ENCODE measurements at regions not wholly inside any gene's neighbourhood (a gene's known extent, or its start where the extent isn't known, plus 50 kb on each side); places are given as distances from the start of the nearest gene placed in this dataset.

DNA sequence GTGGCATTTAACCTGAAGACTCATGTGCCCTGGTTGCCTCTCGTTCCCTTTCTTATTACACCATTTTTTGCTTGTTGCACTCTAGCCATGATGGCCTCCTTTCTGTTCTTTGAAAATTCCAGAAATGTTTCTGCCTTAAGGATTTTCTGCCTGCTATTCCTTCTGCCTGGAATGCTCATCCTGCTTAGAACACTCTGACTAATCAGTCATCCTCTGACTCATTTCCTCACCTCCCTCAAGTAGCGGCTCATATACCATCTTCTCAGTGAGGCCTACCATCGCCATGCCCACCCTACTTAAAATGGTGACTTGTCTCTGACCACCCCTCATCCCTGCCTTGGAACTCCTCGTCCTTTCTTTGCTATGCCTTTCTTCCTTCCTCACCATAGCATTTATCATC, 68.8 kb downstream of the KIF4B start:
- no peak overlapping the region for H3K4me3 ChIP-seq (ENCODE audit: low read depth, low read length)
- peak; percentile 55 for DNase-seq (ENCODE audit: low read depth)
- no peak for TF ChIP-seq CTCF (conservative IDR thresholded peaks at IDR 0.05; ENCODE audit: low read depth, low read length)

- no peak for DNase-seq (ENCODE audit: low read depth)
- no peak for TF ChIP-seq CTCF (conservative IDR thresholded peaks at IDR 0.05; ENCODE audit: low read depth, low read length)
- no peak overlapping the region for H3K4me3 ChIP-seq (ENCODE audit: low read depth, low read length)
Measured at GRCh38 chr5:155085282-155085989, 71.9 kb downstream of the KIF4B start.

- DNase-seq (ENCODE audit: low read depth): no peak
- H3K4me3 ChIP-seq (ENCODE audit: low read depth, low read length): no peak overlapping the region
- TF ChIP-seq CTCF (conservative IDR thresholded peaks at IDR 0.05; ENCODE audit: low read depth, low read length): no peak
Measured at GRCh38 chr5:155087036-155087435, 73.5 kb downstream of the KIF4B start.

- no peak for TF ChIP-seq CTCF (conservative IDR thresholded peaks at IDR 0.05; ENCODE audit: low read depth, low read length)
- H3K4me3 ChIP-seq (ENCODE audit: low read depth, low read length): no peak overlapping the region
Measured at GRCh38 chr5:155088811-155089210, 75.3 kb downstream of the KIF4B start.

GRCh38 chr5:155089643-155090042, 76.1 kb downstream of the KIF4B start:
- TF ChIP-seq CTCF (conservative IDR thresholded peaks at IDR 0.05; ENCODE audit: low read depth, low read length): no peak
- no peak for DNase-seq (ENCODE audit: low read depth)

More at GRCh38 chr5:155088811-155089210, 75.3 kb downstream of the KIF4B start:
- DNase-seq (ENCODE audit: low read depth): no peak

GRCh38 chr5:155091063-155091648, 77.6 kb downstream of the KIF4B start:
- no peak for DNase-seq (ENCODE audit: low read depth)
- H3K4me3 ChIP-seq (ENCODE audit: low read depth, low read length): no peak overlapping the region
- no peak for TF ChIP-seq CTCF (conservative IDR thresholded peaks at IDR 0.05; ENCODE audit: low read depth, low read length)

More at GRCh38 chr5:155089643-155090042, 76.1 kb downstream of the KIF4B start:
- no peak overlapping the region for H3K4me3 ChIP-seq (ENCODE audit: low read depth, low read length)
